ENCODE measurements at regions not wholly inside any gene's neighbourhood (a gene's known extent, or its start where the extent isn't known, plus 50 kb on each side); places are given as distances from the start of the nearest gene placed in this dataset.
A peak's percentile ranks its signal among the peaks of the same experiment; 100 is the strongest.

GRCh38 chr10:9885761-9886160 lies 1131.9 kb upstream of the CELF2 start:
- DNase-seq (ENCODE audit: low read depth) = no peak
- no peaks in the 10 kb centered on the region for H3K27me3 Mint-ChIP-seq (ENCODE audit: low read depth, unreplicated experiment)
- H3K9me3 Mint-ChIP-seq (ENCODE audit: unreplicated experiment) = peaks cover 2% of the 10 kb centered on the region
- Histone ChIP-seq H3K9me3 (ENCODE audit: insufficient read depth, low read depth, low read length) (no peaks in the 10 kb centered on the region), H3K27ac (ENCODE audit: low read depth, low read length) (no peak overlapping the region), H3K79me2 (ENCODE audit: insufficient read depth, low read length) (no peaks in the 10 kb centered on the region), H3K36me3 (ENCODE audit: insufficient read depth, low read length) (no peaks in the 10 kb centered on the region), H4K20me1 (ENCODE audit: insufficient read depth, low read length) (no peaks in the 10 kb centered on the region), H3K4me1 (ENCODE audit: insufficient read depth, low read length) (no peaks in the 10 kb centered on the region), H2AFZ (ENCODE audit: low read depth, low read length) (no peak overlapping the region), H3K4me3 (ENCODE audit: insufficient read depth, low read depth, low read length) (no peak overlapping the region), H3K9ac (ENCODE audit: low read length) (no peak overlapping the region), H3K4me2 (ENCODE audit: low read length) (no peak overlapping the region), H3K27me3 (ENCODE audit: insufficient read depth, low read length) (no peaks in the 10 kb centered on the region)
- no peak overlapping the region for H3K4me3 Mint-ChIP-seq (ENCODE audit: unreplicated experiment)
- TF ChIP-seq EZH2 (IDR thresholded peaks at IDR 0.05; ENCODE audit: insufficient read depth, low read length) = no peak
- TF ChIP-seq, protein P1, sequence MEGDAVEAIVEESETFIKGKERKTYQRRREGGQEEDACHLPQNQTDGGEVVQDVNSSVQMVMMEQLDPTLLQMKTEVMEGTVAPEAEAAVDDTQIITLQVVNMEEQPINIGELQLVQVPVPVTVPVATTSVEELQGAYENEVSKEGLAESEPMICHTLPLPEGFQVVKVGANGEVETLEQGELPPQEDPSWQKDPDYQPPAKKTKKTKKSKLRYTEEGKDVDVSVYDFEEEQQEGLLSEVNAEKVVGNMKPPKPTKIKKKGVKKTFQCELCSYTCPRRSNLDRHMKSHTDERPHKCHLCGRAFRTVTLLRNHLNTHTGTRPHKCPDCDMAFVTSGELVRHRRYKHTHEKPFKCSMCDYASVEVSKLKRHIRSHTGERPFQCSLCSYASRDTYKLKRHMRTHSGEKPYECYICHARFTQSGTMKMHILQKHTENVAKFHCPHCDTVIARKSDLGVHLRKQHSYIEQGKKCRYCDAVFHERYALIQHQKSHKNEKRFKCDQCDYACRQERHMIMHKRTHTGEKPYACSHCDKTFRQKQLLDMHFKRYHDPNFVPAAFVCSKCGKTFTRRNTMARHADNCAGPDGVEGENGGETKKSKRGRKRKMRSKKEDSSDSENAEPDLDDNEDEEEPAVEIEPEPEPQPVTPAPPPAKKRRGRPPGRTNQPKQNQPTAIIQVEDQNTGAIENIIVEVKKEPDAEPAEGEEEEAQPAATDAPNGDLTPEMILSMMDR (IDR thresholded peaks at IDR 0.05; ENCODE audit: insufficient read depth, low read depth, low read length) = no peak
- H3K36me3 Mint-ChIP-seq (ENCODE audit: low read depth, unreplicated experiment) = no peaks in the 10 kb centered on the region
- H3K27ac Mint-ChIP-seq (ENCODE audit: unreplicated experiment) = no peak overlapping the region
- H3K4me1 Mint-ChIP-seq (ENCODE audit: low read depth, unreplicated experiment) = no peaks in the 10 kb centered on the region
- FAIRE-seq = no peak

GRCh38 chr10:9886772-9887171 lies 1130.9 kb upstream of the CELF2 start:
- no peaks in the 10 kb centered on the region for H3K27me3 ChIP-seq (ENCODE audit: insufficient read depth, low read length)
- H2AFZ ChIP-seq (ENCODE audit: low read depth, low read length) = no peak overlapping the region
- no peaks in the 10 kb centered on the region for H4K20me1 ChIP-seq (ENCODE audit: insufficient read depth, low read length)
- DNase-seq (ENCODE audit: low read depth) = no peak
- H3K27ac Mint-ChIP-seq (ENCODE audit: unreplicated experiment) = no peak overlapping the region
- H3K9ac ChIP-seq (ENCODE audit: low read length) = no peak overlapping the region
- no peaks in the 10 kb centered on the region for H3K4me1 ChIP-seq (ENCODE audit: insufficient read depth, low read length)
- FAIRE-seq = no peak
- no peaks in the 10 kb centered on the region for H3K27me3 Mint-ChIP-seq (ENCODE audit: low read depth, unreplicated experiment)
- H3K4me3 ChIP-seq (ENCODE audit: insufficient read depth, low read depth, low read length) = no peak overlapping the region
- peaks cover 2% of the 10 kb centered on the region for H3K9me3 Mint-ChIP-seq (ENCODE audit: unreplicated experiment)
- no peak overlapping the region for H3K4me2 ChIP-seq (ENCODE audit: low read length)
- no peak overlapping the region for H3K27ac ChIP-seq (ENCODE audit: low read depth, low read length)
- no peaks in the 10 kb centered on the region for H3K36me3 ChIP-seq (ENCODE audit: insufficient read depth, low read length)
- no peaks in the 10 kb centered on the region for H3K36me3 Mint-ChIP-seq (ENCODE audit: low read depth, unreplicated experiment)
- no peak overlapping the region for H3K4me3 Mint-ChIP-seq (ENCODE audit: unreplicated experiment)
- no peak for TF ChIP-seq EZH2 (IDR thresholded peaks at IDR 0.05; ENCODE audit: insufficient read depth, low read length)
- TF ChIP-seq, protein P1 (IDR thresholded peaks at IDR 0.05; ENCODE audit: insufficient read depth, low read depth, low read length) = no peak
- H3K79me2 ChIP-seq (ENCODE audit: insufficient read depth, low read length) = no peaks in the 10 kb centered on the region
- H3K4me1 Mint-ChIP-seq (ENCODE audit: low read depth, unreplicated experiment) = no peaks in the 10 kb centered on the region
- no peaks in the 10 kb centered on the region for H3K9me3 ChIP-seq (ENCODE audit: insufficient read depth, low read depth, low read length)

DNA sequence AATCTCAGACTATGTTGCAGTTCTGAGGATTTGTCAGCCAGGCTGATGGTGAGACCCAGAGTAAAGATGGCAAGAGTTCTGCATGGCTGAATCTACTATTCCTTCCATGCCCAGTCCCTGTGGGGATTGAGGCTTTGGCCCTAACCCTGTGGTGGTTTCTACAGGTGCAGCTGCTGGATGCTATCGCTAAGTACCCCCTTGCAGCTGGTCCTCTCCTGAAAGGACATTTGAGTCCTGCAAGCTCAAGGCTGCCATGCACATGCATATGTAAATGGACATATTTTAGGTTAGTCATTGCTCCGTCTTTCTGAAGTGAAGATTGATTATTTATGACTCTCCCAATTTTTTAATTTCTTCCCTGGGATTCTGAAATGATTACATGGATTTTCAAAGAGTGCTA lies 1122.2 kb upstream of the CELF2 start:
- no peak overlapping the region for H3K4me2 ChIP-seq (ENCODE audit: low read length)
- H3K27ac Mint-ChIP-seq (ENCODE audit: unreplicated experiment) = no peak overlapping the region
- H3K9me3 ChIP-seq (ENCODE audit: insufficient read depth, low read depth, low read length) = no peaks in the 10 kb centered on the region
- H3K79me2 ChIP-seq (ENCODE audit: insufficient read depth, low read length) = no peaks in the 10 kb centered on the region
- H3K9ac ChIP-seq (ENCODE audit: low read length) = no peak overlapping the region
- H3K27me3 Mint-ChIP-seq (ENCODE audit: low read depth, unreplicated experiment) = no peaks in the 10 kb centered on the region
- no peak overlapping the region for H2AFZ ChIP-seq (ENCODE audit: low read depth, low read length)
- H3K4me3 ChIP-seq (ENCODE audit: insufficient read depth, low read depth, low read length) = no peak overlapping the region
- H3K4me1 ChIP-seq (ENCODE audit: insufficient read depth, low read length) = no peaks in the 10 kb centered on the region
- H3K4me3 Mint-ChIP-seq (ENCODE audit: unreplicated experiment) = no peak overlapping the region
- H4K20me1 ChIP-seq (ENCODE audit: insufficient read depth, low read length) = no peaks in the 10 kb centered on the region
- peaks cover 4% of the 10 kb centered on the region for H3K9me3 Mint-ChIP-seq (ENCODE audit: unreplicated experiment)
- no peak overlapping the region for H3K27ac ChIP-seq (ENCODE audit: low read depth, low read length)
- no peaks in the 10 kb centered on the region for H3K27me3 ChIP-seq (ENCODE audit: insufficient read depth, low read length)
- no peak for DNase-seq (ENCODE audit: low read depth)
- no peaks in the 10 kb centered on the region for H3K36me3 Mint-ChIP-seq (ENCODE audit: low read depth, unreplicated experiment)
- no peak for TF ChIP-seq EZH2 (IDR thresholded peaks at IDR 0.05; ENCODE audit: insufficient read depth, low read length)
- TF ChIP-seq, protein P1 (IDR thresholded peaks at IDR 0.05; ENCODE audit: insufficient read depth, low read depth, low read length) = no peak
- H3K4me1 Mint-ChIP-seq (ENCODE audit: low read depth, unreplicated experiment) = no peaks in the 10 kb centered on the region
- peak; percentile 13 for FAIRE-seq
- no peaks in the 10 kb centered on the region for H3K36me3 ChIP-seq (ENCODE audit: insufficient read depth, low read length)
